Thyroid gland (tissue), 4 donors: ENCODE measurements at regions not wholly inside any gene's neighbourhood (a gene's known extent, or its start where the extent isn't known, plus 50 kb on each side); places are given as distances from the start of the nearest gene placed in this dataset.

Source experiments
- CTCF ChIP-seq, 6 experiments: fragments of 200-600 bp in 3 of 6; fragments of 450-650 bp in 3 of 6; sonication (generic) in 3 of 6; IDR thresholded peaks; one replicate each; pipeline ENCODE4 v1.5.1; 2016 to 2019; ENCODE audit warnings: antibody characterized with exemption in 6 of 6, mild to moderate bottlenecking in 2 of 6, inconsistent platforms in 1 of 6, moderate library complexity in 1 of 6
- POLR2A ChIP-seq, 2 donors: fragments of 450-650 bp; IDR thresholded peaks; one replicate each; pipeline ENCODE4 v1.6.1; 2017; ENCODE audit warnings: antibody characterized with exemption in 2 of 2, mild to moderate bottlenecking in 2 of 2, moderate library complexity in 1 of 2

- TF ChIP-seq CTCF (IDR thresholded peaks at IDR 0.05), result no peak
- TF ChIP-seq POLR2A (IDR thresholded peaks at IDR 0.05), result no peak
Measured at GRCh38 chr3:31270010-31270409, 262.7 kb upstream of the STT3B start.
